ENCODE measurements at regions not wholly inside any gene's neighbourhood (a gene's known extent, or its start where the extent isn't known, plus 50 kb on each side); places are given as distances from the start of the nearest gene placed in this dataset.

- TF ChIP-seq CTCF (conservative IDR thresholded peaks at IDR 0.05) = no peak
- no peak for TF ChIP-seq ZFX (IDR thresholded peaks at IDR 0.05)
Observed at GRCh38 chr7:80037689-80038088, 96.9 kb upstream of the GNAI1 start.

Measured in C4-2B (cell line).